GM23338 (cell line): ENCODE measurements at regions not wholly inside any gene's neighbourhood (a gene's known extent, or its start where the extent isn't known, plus 50 kb on each side); places are given as distances from the start of the nearest gene placed in this dataset.

Source experiments
- ATAC-seq: fragments of 200-7000 bp; cut with Tn5 transposase; 3 replicates; pipeline ENCODE4 v1.9.1; 2020
- DNase-seq: peaks from one replicate; pipeline ENCODE4 v3.0.0-alpha.2; 2015; ENCODE audit warnings: low spot score
- H2AFZ ChIP-seq: fragments of 200-600 bp; sonication (generic); 2 replicates; pipeline ENCODE4 v1.8.0; 2016; ENCODE audit warnings: antibody characterized with exemption, mild to moderate bottlenecking, moderate library complexity
- H3F3A ChIP-seq: fragments of 200-600 bp; sonication (generic); replicated peaks from 2 replicates; pipeline ENCODE4 v1.8.0; 2017; ENCODE audit warnings: antibody characterized with exemption, mixed run types, low read depth
- H3K27ac ChIP-seq: fragments of 200-600 bp; sonication (generic); 2 replicates; pipeline ENCODE4 v1.6.1; 2016; ENCODE audit warnings: low read depth
- H3K27me3 ChIP-seq: fragments of 200-600 bp; sonication (generic); 2 replicates; pipeline ENCODE4 v1.8.0; 2016; ENCODE audit warnings: mild to moderate bottlenecking, mixed run types, moderate library complexity; ENCODE audit not compliant: insufficient read depth
- H3K36me3 ChIP-seq: fragments of 200-600 bp; sonication (generic); 2 replicates; pipeline ENCODE4 v1.8.0; 2016; ENCODE audit warnings: mild to moderate bottlenecking; ENCODE audit not compliant: insufficient read depth
- H3K4me1 ChIP-seq: fragments of 200-600 bp; sonication (generic); 2 replicates; pipeline ENCODE4 v1.8.0; 2016; ENCODE audit warnings: mild to moderate bottlenecking, moderate library complexity; ENCODE audit not compliant: insufficient read depth
- H3K4me2 ChIP-seq: fragments of 200-600 bp; sonication (generic); 2 replicates; pipeline ENCODE4 v1.7.1; 2017; ENCODE audit warnings: mixed run types
- H3K4me3 ChIP-seq: fragments of 200-600 bp; sonication (generic); 2 replicates; pipeline ENCODE4 v1.6.1; 2016; ENCODE audit warnings: mixed run types
- H3K79me2 ChIP-seq: fragments of 200-600 bp; sonication (generic); replicated peaks from 2 replicates; pipeline ENCODE4 v1.8.0; 2017; ENCODE audit warnings: mild to moderate bottlenecking; ENCODE audit not compliant: insufficient read depth
- H3K9me2 ChIP-seq: fragments of 200-600 bp; sonication (generic); 2 replicates; pipeline ENCODE4 v1.8.0; 2017; ENCODE audit not compliant: insufficient read depth
- H4K20me1 ChIP-seq: fragments of 200-600 bp; sonication (generic); replicated peaks from 2 replicates; pipeline ENCODE4 v1.8.0; 2017; ENCODE audit warnings: mild to moderate bottlenecking; ENCODE audit not compliant: insufficient read depth
- H3K27ac Mint-ChIP-seq: 2 replicates; pipeline ENCODE4 v1.8.0; 2020; ENCODE audit warnings: inconsistent platforms, mild to moderate bottlenecking, moderate library complexity, mixed read lengths
- H3K27me3 Mint-ChIP-seq: 3 replicates; pipeline ENCODE4 v1.8.0; 2022; ENCODE audit warnings: low read depth, mild to moderate bottlenecking, moderate library complexity, mixed read lengths, inconsistent platforms; ENCODE audit not compliant: insufficient read depth, poor library complexity
- H3K36me3 Mint-ChIP-seq: 3 replicates; pipeline ENCODE4 v1.8.0; 2021; ENCODE audit warnings: low read depth, mild to moderate bottlenecking, inconsistent platforms, moderate library complexity, mixed read lengths
- H3K4me1 Mint-ChIP-seq: 3 replicates; pipeline ENCODE4 v1.8.0; 2020; ENCODE audit warnings: mild to moderate bottlenecking, inconsistent platforms, mixed read lengths
- H3K4me3 Mint-ChIP-seq: 3 replicates; pipeline ENCODE4 v1.8.0; 2021; ENCODE audit warnings: moderate library complexity, mild to moderate bottlenecking, inconsistent platforms, mixed read lengths
- H3K9me3 Mint-ChIP-seq: 3 replicates; pipeline ENCODE4 v1.8.0; 2020; ENCODE audit warnings: moderate library complexity, mild to moderate bottlenecking, inconsistent platforms, mixed read lengths
- CREB1 ChIP-seq: fragments of 250-450 bp; sonication (Bioruptor Pico); IDR thresholded peaks from 2 replicates; pipeline ENCODE4 v1.5.0; 2020; ENCODE audit warnings: low read depth, mild to moderate bottlenecking, moderate library complexity
- JUNB ChIP-seq: IDR thresholded peaks from one replicate; pipeline ENCODE4 v1.6.1; 2016; ENCODE audit warnings: antibody characterized with exemption; ENCODE audit not compliant: unreplicated experiment
- NANOG ChIP-seq: IDR thresholded peaks from 2 replicates; pipeline ENCODE4 v1.6.1; 2016; ENCODE audit warnings: antibody characterized with exemption, borderline replicate concordance
- ZNF114 ChIP-seq: fragments of 250-450 bp; sonication (Bioruptor Pico); IDR thresholded peaks from 2 replicates; pipeline ENCODE4 v1.5.0; 2020; ENCODE audit warnings: mild to moderate bottlenecking, moderate library complexity
- ZNF331 ChIP-seq: fragments of 250-450 bp; sonication (Bioruptor Pico); IDR thresholded peaks from 2 replicates; pipeline ENCODE4 v1.5.0; 2020; ENCODE audit warnings: low read depth, mild to moderate bottlenecking, moderate library complexity
- ZNF462 ChIP-seq: fragments of 250-450 bp; sonication (Bioruptor Pico); IDR thresholded peaks from 2 replicates; pipeline ENCODE4 v1.5.0; 2020; ENCODE audit warnings: mild to moderate bottlenecking, moderate library complexity
- TF ChIP-seq, protein P1 (sequence below): IDR thresholded peaks from 2 replicates; pipeline ENCODE4 v1.6.1; 2016; ENCODE audit warnings: antibody characterized with exemption

GRCh38 chr7:53596230-53596629 is 560.8 kb downstream of the POM121L12 start:
- Histone ChIP-seq H3K9me2 (0 out of 2 replicates have a peak, but pooled peaks cover 9% of the 10 kb centered on the region), H3K27ac (no peak overlapping the region), H3F3A (no peaks in the 10 kb centered on the region), H3K36me3 (no peaks in the 10 kb centered on the region), H2AFZ (no peak overlapping the region), H3K4me2 (no peak overlapping the region), H3K4me3 (no peak overlapping the region), H3K79me2 (no peaks in the 10 kb centered on the region), H3K4me1 (peaks cover 9% of the 10 kb centered on the region), H4K20me1 (no peaks in the 10 kb centered on the region), H3K27me3 (no peaks in the 10 kb centered on the region)
- Mint-ChIP-seq H3K27ac (0 out of 2 replicates have a peak overlapping the region, but pooled peaks have one; percentile 53), H3K9me3 (no peaks in the 10 kb centered on the region; the same call in 2 of the 3 replicates), H3K36me3 (no peaks in the 10 kb centered on the region), H3K4me3 (no peak overlapping the region), H3K27me3 (no peaks in the 10 kb centered on the region), H3K4me1 (peaks cover 10% of the 10 kb centered on the region)
- DNase-seq (peak; percentile 47), ATAC-seq (peak; percentile 77)
- TF ChIP-seq ZNF331 (no peak), ZNF462 (peak; percentile 95), ZNF114 (CRISPR knock-in tag) (no peak), NANOG (no peak), CREB1 (no peak), JUNB (no peak)
- TF ChIP-seq, protein P1, sequence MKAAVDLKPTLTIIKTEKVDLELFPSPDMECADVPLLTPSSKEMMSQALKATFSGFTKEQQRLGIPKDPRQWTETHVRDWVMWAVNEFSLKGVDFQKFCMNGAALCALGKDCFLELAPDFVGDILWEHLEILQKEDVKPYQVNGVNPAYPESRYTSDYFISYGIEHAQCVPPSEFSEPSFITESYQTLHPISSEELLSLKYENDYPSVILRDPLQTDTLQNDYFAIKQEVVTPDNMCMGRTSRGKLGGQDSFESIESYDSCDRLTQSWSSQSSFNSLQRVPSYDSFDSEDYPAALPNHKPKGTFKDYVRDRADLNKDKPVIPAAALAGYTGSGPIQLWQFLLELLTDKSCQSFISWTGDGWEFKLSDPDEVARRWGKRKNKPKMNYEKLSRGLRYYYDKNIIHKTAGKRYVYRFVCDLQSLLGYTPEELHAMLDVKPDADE: no peak
